ENCODE measurements at regions not wholly inside any gene's neighbourhood (a gene's known extent, or its start where the extent isn't known, plus 50 kb on each side); places are given as distances from the start of the nearest gene placed in this dataset.

DNA sequence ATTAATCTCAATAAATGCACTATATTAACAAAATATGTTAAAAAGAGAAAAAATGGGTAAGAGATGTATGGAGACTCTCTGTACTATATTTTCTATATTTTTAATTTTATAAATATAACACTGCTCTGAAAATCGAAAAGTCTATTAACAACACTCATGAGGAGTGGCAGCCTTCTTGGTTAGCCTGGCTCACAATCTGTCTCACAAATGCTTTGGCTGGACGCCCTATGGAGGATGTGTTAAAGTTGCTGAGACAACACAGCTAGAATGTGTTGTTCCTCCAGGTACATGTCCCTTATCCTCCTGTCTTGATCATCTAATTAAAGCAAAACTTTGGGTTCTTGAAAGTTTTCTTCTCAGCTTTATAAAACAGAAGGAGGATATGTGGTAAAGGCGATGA, 396.6 kb upstream of the PCDH20 start:
- Histone ChIP-seq H3K27ac (no peak overlapping the region), H3K4me3 (no peak overlapping the region), H3K36me3 (no peaks in the 10 kb centered on the region), H3K9me3 (no peaks in the 10 kb centered on the region), H3K27me3 (replicated peaks; ENCODE audit: insufficient read depth) (no peaks in the 10 kb centered on the region), H3K4me1 (ENCODE audit: control insufficient read depth in 1 of 2, low read depth in 2 of 2) (no peaks in the 10 kb centered on the region)
- no peak for ATAC-seq (ENCODE audit: insufficient number of reproducible peaks, low FRiP score, low read depth)
- TF ChIP-seq, protein P1, sequence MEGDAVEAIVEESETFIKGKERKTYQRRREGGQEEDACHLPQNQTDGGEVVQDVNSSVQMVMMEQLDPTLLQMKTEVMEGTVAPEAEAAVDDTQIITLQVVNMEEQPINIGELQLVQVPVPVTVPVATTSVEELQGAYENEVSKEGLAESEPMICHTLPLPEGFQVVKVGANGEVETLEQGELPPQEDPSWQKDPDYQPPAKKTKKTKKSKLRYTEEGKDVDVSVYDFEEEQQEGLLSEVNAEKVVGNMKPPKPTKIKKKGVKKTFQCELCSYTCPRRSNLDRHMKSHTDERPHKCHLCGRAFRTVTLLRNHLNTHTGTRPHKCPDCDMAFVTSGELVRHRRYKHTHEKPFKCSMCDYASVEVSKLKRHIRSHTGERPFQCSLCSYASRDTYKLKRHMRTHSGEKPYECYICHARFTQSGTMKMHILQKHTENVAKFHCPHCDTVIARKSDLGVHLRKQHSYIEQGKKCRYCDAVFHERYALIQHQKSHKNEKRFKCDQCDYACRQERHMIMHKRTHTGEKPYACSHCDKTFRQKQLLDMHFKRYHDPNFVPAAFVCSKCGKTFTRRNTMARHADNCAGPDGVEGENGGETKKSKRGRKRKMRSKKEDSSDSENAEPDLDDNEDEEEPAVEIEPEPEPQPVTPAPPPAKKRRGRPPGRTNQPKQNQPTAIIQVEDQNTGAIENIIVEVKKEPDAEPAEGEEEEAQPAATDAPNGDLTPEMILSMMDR (IDR thresholded peaks at IDR 0.05): no peak
- DNase-seq (ENCODE audit: low spot score): no peak

DNA sequence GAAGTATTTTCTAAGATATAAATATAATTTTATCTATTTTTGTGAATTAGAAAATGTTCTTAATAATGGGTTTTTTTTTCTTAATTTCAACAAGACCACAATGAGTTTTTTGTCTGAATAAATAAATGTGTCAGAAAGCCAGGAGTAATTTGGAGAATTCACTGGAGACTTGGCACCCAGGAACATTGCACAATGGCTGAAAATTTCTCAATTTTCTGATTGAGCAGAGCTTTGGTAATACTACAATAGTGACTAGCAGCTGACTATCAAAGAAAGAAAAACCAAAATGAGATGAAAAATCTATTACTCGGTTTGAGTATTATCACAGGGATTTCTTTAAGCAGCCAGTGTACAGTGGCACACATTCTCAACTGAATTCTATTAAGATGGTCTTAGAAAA, 394.4 kb upstream of the PCDH20 start:
- Histone ChIP-seq H3K4me3 (no peak overlapping the region), H3K27me3 (replicated peaks; ENCODE audit: insufficient read depth) (no peaks in the 10 kb centered on the region), H3K9me3 (no peaks in the 10 kb centered on the region), H3K36me3 (no peaks in the 10 kb centered on the region), H3K4me1 (ENCODE audit: control insufficient read depth in 1 of 2, low read depth in 2 of 2) (no peaks in the 10 kb centered on the region), H3K27ac (no peak overlapping the region)
- no peak for ATAC-seq (ENCODE audit: insufficient number of reproducible peaks, low FRiP score, low read depth)
- DNase-seq (ENCODE audit: low spot score): no peak
- TF ChIP-seq, protein P1 (IDR thresholded peaks at IDR 0.05): no peak

DNA sequence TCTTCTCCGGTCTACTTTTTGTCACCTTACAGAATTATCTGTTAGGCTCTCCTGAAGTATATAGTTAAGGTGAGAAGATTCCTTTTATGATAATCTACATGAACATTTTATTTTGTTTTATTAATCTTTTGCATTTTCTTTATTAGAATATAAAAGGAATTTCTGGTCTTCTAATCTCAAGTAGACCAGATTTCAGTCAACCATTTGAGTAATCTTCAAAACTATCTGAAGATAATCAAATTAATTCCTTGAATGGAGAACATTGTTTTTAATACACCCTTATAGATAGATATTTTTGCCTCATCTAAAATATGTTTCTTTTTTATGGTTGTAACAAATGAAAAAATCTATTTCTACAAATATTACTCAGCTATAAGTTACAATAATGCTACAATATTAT, 381.7 kb upstream of the PCDH20 start:
- Histone ChIP-seq H3K9me3 (no peaks in the 10 kb centered on the region), H3K27me3 (replicated peaks; ENCODE audit: insufficient read depth) (no peaks in the 10 kb centered on the region), H3K27ac (no peak overlapping the region), H3K4me1 (ENCODE audit: control insufficient read depth in 1 of 2, low read depth in 2 of 2) (no peaks in the 10 kb centered on the region), H3K36me3 (no peaks in the 10 kb centered on the region), H3K4me3 (no peak overlapping the region)
- DNase-seq (ENCODE audit: low spot score) (no peak), ATAC-seq (ENCODE audit: insufficient number of reproducible peaks, low FRiP score, low read depth) (no peak)
- TF ChIP-seq, protein P1 (IDR thresholded peaks at IDR 0.05): no peak

DNA sequence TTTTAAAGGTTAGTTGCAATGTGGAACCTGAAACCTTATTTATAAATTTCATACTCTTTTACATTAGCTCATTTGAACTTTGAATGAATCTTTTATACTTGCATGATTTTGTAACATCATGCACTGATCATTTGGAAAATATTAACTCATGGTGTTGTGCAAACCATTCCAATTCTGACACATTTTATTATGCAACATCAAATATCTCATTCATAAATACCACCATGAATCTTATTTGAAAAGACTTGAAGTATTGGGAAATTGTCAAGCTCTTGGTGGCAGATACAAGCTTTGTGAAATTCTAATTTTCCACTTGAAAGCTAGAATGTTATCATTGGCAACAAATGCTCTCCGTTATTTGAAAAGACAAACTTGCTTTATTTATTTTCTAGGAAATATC, 379.9 kb upstream of the PCDH20 start:
- ATAC-seq (ENCODE audit: insufficient number of reproducible peaks, low FRiP score, low read depth) (no peak), DNase-seq (ENCODE audit: low spot score) (no peak)
- no peaks in the 10 kb centered on the region for H3K36me3 ChIP-seq
- no peak overlapping the region for H3K27ac ChIP-seq
- no peak overlapping the region for H3K4me3 ChIP-seq
- TF ChIP-seq, protein P1 (IDR thresholded peaks at IDR 0.05): no peak
- no peaks in the 10 kb centered on the region for H3K27me3 ChIP-seq (replicated peaks; ENCODE audit: insufficient read depth)
- H3K9me3 ChIP-seq: no peaks in the 10 kb centered on the region
- no peaks in the 10 kb centered on the region for H3K4me1 ChIP-seq (ENCODE audit: control insufficient read depth in 1 of 2, low read depth in 2 of 2)

DNA sequence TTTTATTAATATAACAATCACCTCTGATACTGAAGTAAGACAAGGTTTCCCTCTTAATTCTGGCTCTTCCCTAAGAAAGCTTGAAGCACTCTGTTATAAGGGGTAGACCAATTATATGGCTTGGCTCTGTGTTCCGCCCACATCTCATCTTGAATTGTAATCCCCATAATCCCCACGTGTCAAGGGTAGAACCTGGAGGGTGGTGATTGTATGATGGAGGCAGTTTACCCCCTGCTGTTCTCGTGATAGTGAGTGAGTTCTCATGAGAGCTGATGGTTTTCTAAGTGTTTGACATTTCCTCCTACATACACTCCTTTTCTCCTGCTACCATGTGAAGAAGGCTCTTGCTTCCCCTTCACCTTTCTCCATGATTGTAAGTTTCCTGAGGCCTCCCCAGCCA, 363.8 kb upstream of the PCDH20 start:
- ATAC-seq (ENCODE audit: insufficient number of reproducible peaks, low FRiP score, low read depth) (no peak), DNase-seq (ENCODE audit: low spot score) (no peak)
- TF ChIP-seq, protein P1 (IDR thresholded peaks at IDR 0.05): no peak
- no peaks in the 10 kb centered on the region for H3K27me3 ChIP-seq (replicated peaks; ENCODE audit: insufficient read depth)
- H3K36me3 ChIP-seq: no peaks in the 10 kb centered on the region
- no peaks in the 10 kb centered on the region for H3K9me3 ChIP-seq
- H3K4me1 ChIP-seq (ENCODE audit: control insufficient read depth in 1 of 2, low read depth in 2 of 2): no peaks in the 10 kb centered on the region
- no peak overlapping the region for H3K27ac ChIP-seq
- H3K4me3 ChIP-seq: no peak overlapping the region
